H1 (cell line): ENCODE measurements at regions not wholly inside any gene's neighbourhood (a gene's known extent, or its start where the extent isn't known, plus 50 kb on each side); places are given as distances from the start of the nearest gene placed in this dataset.

Experiments used
- CTCF ChIA-PET: fragments of 300-600 bp; sonication (Branson Sonifier 250); formaldehyde crosslinking; loops from one replicate; lab custom pipeline; 2021; ENCODE audit not compliant: partially characterized antibody; lab: Charles Lee
- POLR2A ChIA-PET: fragments of 300-600 bp; sonication (Branson Sonifier 250); formaldehyde crosslinking; loops from one replicate; lab custom pipeline; 2021; ENCODE audit warnings: inconsistent platforms; ENCODE audit not compliant: partially characterized antibody; lab: Charles Lee
- DNase-seq, 2 experiments: peaks; one replicate each; pipeline versions ENCODE4 v3.0.0 to v3.0.0-alpha.2; 2010 to 2022; ENCODE audit warnings: low spot score in 2 of 2, low read depth in 1 of 2, mixed read lengths in 1 of 2
- FAIRE-seq: peaks from 2 replicates; lab custom pipeline; 2011; peaks lifted over from hg19 to GRCh38; lab: Jason Lieb, UNC
- H2AFZ ChIP-seq: 2 replicates; pipeline ENCODE4 v1.8.1; 2012; ENCODE audit warnings: low read length, inconsistent platforms
- H2AK5ac ChIP-seq: 2 replicates; pipeline ENCODE4 v1.6.1; 2013; ENCODE audit warnings: low read depth, low read length
- H2BK120ac ChIP-seq: replicated peaks from 2 replicates; pipeline ENCODE3; 2013; ENCODE audit warnings: low read depth, low read length, inconsistent platforms
- H2BK12ac ChIP-seq: 2 replicates; pipeline ENCODE4 v1.6.1; 2013; ENCODE audit warnings: low read depth, low read length
- H2BK15ac ChIP-seq: 2 replicates; pipeline ENCODE4 v1.6.1; 2013; ENCODE audit warnings: low read length
- H2BK20ac ChIP-seq: 2 replicates; pipeline ENCODE4 v1.6.1; 2013; ENCODE audit warnings: low read length
- H2BK5ac ChIP-seq: 2 replicates; pipeline ENCODE4 v1.6.1; 2013; ENCODE audit warnings: low read depth, low read length
- H3K14ac ChIP-seq: 2 replicates; pipeline ENCODE4 v1.6.1; 2013; ENCODE audit warnings: inconsistent platforms; ENCODE audit not compliant: insufficient read length
- H3K18ac ChIP-seq: 2 replicates; pipeline ENCODE4 v1.6.1; 2013; ENCODE audit warnings: low read length; ENCODE audit errors: extremely low read depth
- H3K23ac ChIP-seq: 2 replicates; pipeline ENCODE4 v1.6.1; 2013; ENCODE audit warnings: inconsistent platforms; ENCODE audit not compliant: insufficient read length
- H3K23me2 ChIP-seq: 2 replicates; pipeline ENCODE4 v1.6.1; 2013; ENCODE audit warnings: low read depth, low read length
- H3K27ac ChIP-seq: 2 replicates; pipeline ENCODE4 v1.6.1; 2011; ENCODE audit warnings: low read depth, low read length, inconsistent platforms
- H3K27me3 ChIP-seq, 4 experiments: replicated peaks in 1 of 4; 1 replicate in 1 of 4; 2 replicates in 3 of 4; pipeline versions ENCODE4 v1.6.1 to v1.8.1; 2011 to 2013; ENCODE audit warnings: low read length in 3 of 4, mild to moderate bottlenecking in 3 of 4, inconsistent platforms in 2 of 4, mixed read lengths in 2 of 4, moderate library complexity in 1 of 4; ENCODE audit not compliant: control insufficient read depth in 3 of 4, insufficient read depth in 3 of 4; ENCODE audit errors: extremely low read depth in 1 of 4
- H3K36me3 ChIP-seq, 4 experiments: 2 replicates each; pipeline versions ENCODE4 v1.6.1 to v1.8.1; 2011 to 2013; ENCODE audit warnings: mild to moderate bottlenecking in 4 of 4, low read length in 3 of 4, moderate library complexity in 2 of 4, control low read depth in 1 of 4, inconsistent platforms in 1 of 4; ENCODE audit not compliant: insufficient read depth in 4 of 4, control insufficient read depth in 2 of 4
- H3K4ac ChIP-seq: replicated peaks from 2 replicates; pipeline ENCODE3; 2013; ENCODE audit warnings: low read length, low read depth, mixed read lengths, inconsistent platforms; ENCODE audit not compliant: insufficient read length
- H3K4me1 ChIP-seq, 4 experiments: replicated peaks in 1 of 4; 1 replicate in 1 of 4; 2 replicates in 3 of 4; pipeline versions ENCODE4 v1.6.1 to v1.8.1; 2011 to 2013; ENCODE audit warnings: low read length in 3 of 4, inconsistent platforms in 2 of 4, mixed read lengths in 1 of 4; ENCODE audit not compliant: insufficient read depth in 4 of 4, control insufficient read depth in 3 of 4
- H3K4me2 ChIP-seq, 2 experiments: 2 replicates each; pipeline versions ENCODE4 v1.6.1 to v1.8.1; 2011 to 2013; ENCODE audit warnings: low read depth in 2 of 2, low read length in 2 of 2, control low read depth in 1 of 2, inconsistent platforms in 1 of 2, mild to moderate bottlenecking in 1 of 2; ENCODE audit not compliant: insufficient read depth in 1 of 2
- H3K4me3 ChIP-seq, 4 experiments: fragments of 200-600, 300-600 bp in 1 of 4; sonication (generic), shearing (Covaris generic), sonication (Bioruptor Twin) in 1 of 4; 2 replicates each; pipeline versions ENCODE4 v1.5.1 to v1.8.1; 2011 to 2016; ENCODE audit warnings: low read length in 4 of 4, low read depth in 3 of 4, control low read depth in 2 of 4, inconsistent platforms in 2 of 4, mild to moderate bottlenecking in 2 of 4, mixed read lengths in 1 of 4, moderate library complexity in 1 of 4; ENCODE audit not compliant: insufficient read depth in 2 of 4; ENCODE audit errors: extremely low read depth in 1 of 4
- H3K56ac ChIP-seq: replicated peaks from 2 replicates; pipeline ENCODE3; 2013; ENCODE audit warnings: low read depth, mild to moderate bottlenecking, mixed read lengths, low read length, inconsistent platforms; ENCODE audit not compliant: insufficient read length
- H3K79me1 ChIP-seq: 2 replicates; pipeline ENCODE4 v1.6.1; 2013; ENCODE audit warnings: low read depth, low read length, control low read depth
- H3K79me2 ChIP-seq, 2 experiments: 2 replicates each; pipeline versions ENCODE4 v1.6.1 to v1.8.1; 2012 to 2013; ENCODE audit warnings: low read length in 2 of 2, mild to moderate bottlenecking in 2 of 2, inconsistent platforms in 1 of 2; ENCODE audit not compliant: insufficient read depth in 2 of 2, control insufficient read depth in 1 of 2
- H3K9ac ChIP-seq, 4 experiments: replicated peaks in 1 of 4; 1 replicate in 1 of 4; 2 replicates in 3 of 4; pipeline versions ENCODE4 v1.6.1 to v1.8.1; 2011 to 2013; ENCODE audit warnings: low read depth in 3 of 4, low read length in 3 of 4, control low read depth in 2 of 4, mild to moderate bottlenecking in 2 of 4, moderate library complexity in 2 of 4, inconsistent platforms in 1 of 4; ENCODE audit errors: extremely low read depth in 1 of 4
- H3K9me3 ChIP-seq, 2 experiments: 2 replicates each; pipeline versions ENCODE4 v1.6.1 to v1.8.1; 2012 to 2013; ENCODE audit warnings: mild to moderate bottlenecking in 2 of 2, moderate library complexity in 2 of 2, control low read depth in 1 of 2, inconsistent platforms in 1 of 2, low read depth in 1 of 2, low read length in 1 of 2, mixed read lengths in 1 of 2; ENCODE audit not compliant: insufficient read depth in 2 of 2
- H4K20me1 ChIP-seq, 2 experiments: replicated peaks in 1 of 2; 2 replicates each; pipeline versions ENCODE3 to v1.8.1; 2011 to 2013; ENCODE audit warnings: inconsistent platforms in 2 of 2, low read length in 2 of 2, mild to moderate bottlenecking in 1 of 2; ENCODE audit not compliant: insufficient read depth in 2 of 2, control insufficient read depth in 1 of 2
- H4K5ac ChIP-seq: 2 replicates; pipeline ENCODE4 v1.6.1; 2013; ENCODE audit warnings: low read length, low read depth, mixed read lengths, inconsistent platforms; ENCODE audit not compliant: insufficient read length
- H4K8ac ChIP-seq: 2 replicates; pipeline ENCODE4 v1.8.0; 2013; ENCODE audit warnings: mild to moderate bottlenecking, moderate library complexity, low read length, inconsistent platforms; ENCODE audit not compliant: insufficient read depth; ENCODE audit errors: extremely low read depth
- H4K91ac ChIP-seq: replicated peaks from 2 replicates; pipeline ENCODE3; 2013; ENCODE audit warnings: low read length, mixed read lengths, inconsistent platforms; ENCODE audit not compliant: insufficient read length
- GTF2F1 ChIP-seq: IDR thresholded peaks from 2 replicates; pipeline ENCODE4 v1.6.1; 2012; ENCODE audit warnings: low read depth, low read length, improper control_type of control experiment, borderline replicate concordance
- MAFK ChIP-seq: IDR thresholded peaks from 2 replicates; pipeline ENCODE4 v1.6.1; 2012; ENCODE audit warnings: low read depth, mild to moderate bottlenecking, improper control_type of control experiment, low read length

DNA sequence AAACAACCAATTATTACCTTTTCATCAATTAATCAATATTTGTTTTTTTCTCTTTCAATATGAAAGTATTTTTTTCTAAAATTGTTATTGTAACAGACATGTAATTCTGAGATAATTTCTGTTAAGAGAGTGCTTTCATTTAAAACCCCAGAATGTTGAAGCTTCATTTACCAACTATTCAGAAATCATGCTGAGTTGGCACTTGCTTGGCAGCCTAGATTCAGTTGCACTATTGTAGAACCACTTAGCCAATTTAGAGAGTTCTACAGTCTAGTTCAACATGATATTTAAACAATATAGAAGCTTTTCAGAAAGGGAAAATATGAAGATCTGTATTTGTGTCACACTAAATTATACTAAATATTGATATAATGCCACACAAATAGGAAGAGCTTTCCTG, 56.1 kb upstream of the NKAIN2 start:
- DNase-seq (no peak), FAIRE-seq (no peak)
- Histone ChIP-seq H3K4me3 (no peak overlapping the region), H3K4me2 (no peak overlapping the region), H2BK120ac (no peak overlapping the region), H3K9me3 (no peaks in the 10 kb centered on the region), H2AFZ (no peak overlapping the region), H2AK5ac (no peak overlapping the region), H4K91ac (no peak overlapping the region), H3K36me3 (no peaks in the 10 kb centered on the region), H3K79me1 (no peaks in the 10 kb centered on the region), H2BK20ac (no peak overlapping the region), H3K4me1 (no peaks in the 10 kb centered on the region), H3K18ac (no peak overlapping the region), H2BK15ac (no peak overlapping the region), H4K20me1 (no peaks in the 10 kb centered on the region), H4K5ac (no peak overlapping the region), H2BK12ac (no peak overlapping the region), H3K27me3 (no peaks in the 10 kb centered on the region), H3K23me2 (no peaks in the 10 kb centered on the region; the same call in 1 of the 2 replicates), H4K8ac (no peak overlapping the region), H3K9ac (no peak overlapping the region), H2BK5ac (no peak overlapping the region), H3K56ac (no peak overlapping the region), H3K4ac (no peak overlapping the region), H3K27ac (no peak overlapping the region), H3K79me2 (no peaks in the 10 kb centered on the region), H3K14ac (no peak overlapping the region), H3K23ac (no peak overlapping the region)
- peak; percentile 16; the same call in 1 of the 2 replicates for TF ChIP-seq MAFK
- TF ChIP-seq GTF2F1: no peak
- CTCF ChIA-PET: interaction anchor here (1.1 kb wide), 1 partner anchor 207 kb away, joined by 3 read pairs; no protein-coding TSS in a partner anchor
- POLR2A ChIA-PET: no interaction called here
